ENCODE measurements at regions not wholly inside any gene's neighbourhood (a gene's known extent, or its start where the extent isn't known, plus 50 kb on each side); places are given as distances from the start of the nearest gene placed in this dataset.

DNA sequence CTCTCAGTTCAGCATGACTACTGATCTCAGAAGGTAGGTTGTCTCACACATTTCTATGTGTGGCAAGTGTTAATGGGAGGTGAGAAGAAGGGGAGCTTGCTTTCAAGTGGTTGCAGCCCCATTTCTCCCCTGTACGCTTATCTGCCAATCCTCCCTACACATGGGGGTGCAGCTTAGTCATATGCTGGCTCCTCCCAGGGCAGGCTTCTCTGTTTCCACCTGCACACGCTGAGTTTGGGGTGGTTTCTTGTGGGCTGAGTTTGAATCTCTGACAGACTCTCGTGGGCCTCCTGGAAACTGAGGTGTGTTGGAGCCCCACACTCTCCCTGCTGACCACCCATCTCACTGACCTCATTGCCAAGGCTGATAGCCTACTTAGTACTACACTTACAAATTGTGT lies 435.8 kb upstream of the MTPN start:
- no peak for DNase-seq (ENCODE audit: low read depth)
- TF ChIP-seq, protein P1, sequence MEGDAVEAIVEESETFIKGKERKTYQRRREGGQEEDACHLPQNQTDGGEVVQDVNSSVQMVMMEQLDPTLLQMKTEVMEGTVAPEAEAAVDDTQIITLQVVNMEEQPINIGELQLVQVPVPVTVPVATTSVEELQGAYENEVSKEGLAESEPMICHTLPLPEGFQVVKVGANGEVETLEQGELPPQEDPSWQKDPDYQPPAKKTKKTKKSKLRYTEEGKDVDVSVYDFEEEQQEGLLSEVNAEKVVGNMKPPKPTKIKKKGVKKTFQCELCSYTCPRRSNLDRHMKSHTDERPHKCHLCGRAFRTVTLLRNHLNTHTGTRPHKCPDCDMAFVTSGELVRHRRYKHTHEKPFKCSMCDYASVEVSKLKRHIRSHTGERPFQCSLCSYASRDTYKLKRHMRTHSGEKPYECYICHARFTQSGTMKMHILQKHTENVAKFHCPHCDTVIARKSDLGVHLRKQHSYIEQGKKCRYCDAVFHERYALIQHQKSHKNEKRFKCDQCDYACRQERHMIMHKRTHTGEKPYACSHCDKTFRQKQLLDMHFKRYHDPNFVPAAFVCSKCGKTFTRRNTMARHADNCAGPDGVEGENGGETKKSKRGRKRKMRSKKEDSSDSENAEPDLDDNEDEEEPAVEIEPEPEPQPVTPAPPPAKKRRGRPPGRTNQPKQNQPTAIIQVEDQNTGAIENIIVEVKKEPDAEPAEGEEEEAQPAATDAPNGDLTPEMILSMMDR (IDR thresholded peaks at IDR 0.05; ENCODE audit: low read depth, low read length, missing control alignments), result no peak
- no peak overlapping the region for H3K4me3 ChIP-seq (ENCODE audit: low read depth, low read length)

DNA sequence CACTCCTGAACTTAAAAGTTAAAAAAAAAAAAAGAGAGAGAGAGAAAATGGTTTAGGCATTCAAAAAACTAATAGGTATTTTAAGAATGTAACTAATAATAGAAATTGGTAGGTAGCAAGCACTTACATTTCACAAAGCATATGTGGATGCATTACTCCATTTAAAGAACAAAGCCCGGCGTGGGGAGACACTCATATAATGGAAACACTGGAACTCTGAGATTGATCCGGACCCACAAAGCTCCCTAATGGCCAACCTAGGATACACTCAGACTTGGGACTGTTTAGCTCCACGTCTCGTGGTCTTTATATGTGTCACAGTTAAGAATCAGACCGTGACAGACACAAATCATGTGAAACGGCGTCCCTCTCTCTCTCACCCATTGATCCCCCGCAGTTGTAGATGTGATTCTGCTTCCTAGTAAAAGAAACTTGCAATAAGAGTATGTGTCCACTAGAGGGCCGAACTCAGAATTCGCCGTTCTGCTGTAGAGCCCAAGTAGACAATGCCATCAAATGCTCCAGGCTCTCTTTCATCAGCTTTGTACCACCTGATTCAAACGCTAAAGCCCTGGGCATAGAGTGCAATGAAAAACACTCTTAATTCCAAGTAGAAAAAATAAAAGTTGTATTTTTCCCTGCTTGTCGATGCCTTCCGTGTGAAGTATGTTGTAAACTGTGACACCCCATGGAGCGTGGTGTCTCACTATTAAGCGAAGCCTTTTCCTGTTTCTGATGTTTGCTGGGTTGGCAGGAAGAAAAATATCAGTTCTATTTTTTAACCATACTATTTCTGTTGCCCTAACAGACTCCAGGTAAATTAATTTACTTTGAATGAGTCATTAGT lies 429.0 kb upstream of the MTPN start:
- DNase-seq (ENCODE audit: low read depth), result peak; percentile 21
- H3K4me3 ChIP-seq (ENCODE audit: low read depth, low read length), result no peak overlapping the region
- TF ChIP-seq, protein P1 (IDR thresholded peaks at IDR 0.05; ENCODE audit: low read depth, low read length, missing control alignments), result peak; percentile 89

DNA sequence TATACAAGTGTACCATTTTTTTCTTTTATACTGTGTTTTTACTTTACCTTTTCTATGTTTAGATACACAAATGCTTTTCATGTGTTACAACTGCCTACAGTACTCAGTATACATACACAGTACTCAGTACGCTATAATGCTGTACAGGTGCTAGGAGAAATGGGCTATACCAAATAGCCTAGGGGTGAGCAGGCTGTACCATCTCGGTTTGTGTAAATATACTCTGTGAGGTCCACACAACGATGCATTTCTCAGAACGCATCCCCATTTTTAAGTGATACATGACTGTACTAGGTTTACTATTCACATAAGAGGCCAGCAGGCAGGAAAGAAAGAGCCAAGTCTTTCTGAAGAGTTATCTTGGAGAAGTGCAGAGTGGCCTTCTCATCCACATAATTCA lies 426.4 kb upstream of the MTPN start:
- no peak overlapping the region for H3K4me3 ChIP-seq (ENCODE audit: low read depth, low read length)

DNA sequence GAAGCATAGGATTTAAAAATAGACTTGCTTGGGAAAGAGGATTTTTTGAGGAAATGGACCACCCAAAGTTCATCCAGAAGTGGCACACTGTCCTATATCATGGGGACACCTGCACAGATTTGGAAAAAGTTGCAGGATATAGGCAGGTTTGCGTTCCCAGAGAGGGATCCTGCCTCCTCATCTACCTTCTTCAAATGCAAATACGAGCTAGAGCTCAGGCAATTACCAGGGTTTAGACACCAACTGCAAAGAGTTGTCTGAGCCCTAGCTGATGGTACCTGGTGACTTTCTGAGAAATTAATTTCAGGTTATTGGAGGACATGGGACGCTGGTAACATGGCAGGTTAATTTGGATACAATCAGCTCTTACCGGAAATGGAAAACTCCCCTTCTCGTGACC lies 423.7 kb upstream of the MTPN start:
- no peak for DNase-seq (ENCODE audit: low read depth)
- no peak overlapping the region for H3K4me3 ChIP-seq (ENCODE audit: low read depth, low read length)
- TF ChIP-seq, protein P1 (IDR thresholded peaks at IDR 0.05; ENCODE audit: low read depth, low read length, missing control alignments), result no peak

More for the DNA sequence above, 426.4 kb upstream of the MTPN start:
- DNase-seq (ENCODE audit: low read depth), result no peak
- TF ChIP-seq, protein P1 (IDR thresholded peaks at IDR 0.05; ENCODE audit: low read depth, low read length, missing control alignments), result no peak

DNA sequence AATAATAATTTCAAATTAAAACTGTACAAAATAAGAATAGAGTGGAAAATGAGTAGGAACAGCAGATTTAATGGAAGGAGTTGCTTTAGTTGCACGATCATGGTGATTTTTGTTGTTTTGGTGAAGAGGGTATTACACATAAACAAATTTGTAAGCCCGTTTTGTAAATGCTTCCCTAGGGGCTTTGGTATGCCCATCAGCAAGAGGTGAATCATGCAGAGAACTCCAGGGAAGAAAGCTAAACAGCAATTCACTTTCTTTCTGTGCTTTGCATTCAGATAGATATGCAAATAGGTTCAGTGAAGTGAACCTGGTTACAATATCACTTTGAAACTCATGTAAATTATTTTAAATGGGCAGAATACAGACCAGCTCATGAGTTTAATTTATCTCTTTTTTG lies 422.2 kb upstream of the MTPN start:
- no peak for DNase-seq (ENCODE audit: low read depth)
- H3K4me3 ChIP-seq (ENCODE audit: low read depth, low read length), result no peak overlapping the region
- TF ChIP-seq, protein P1 (IDR thresholded peaks at IDR 0.05; ENCODE audit: low read depth, low read length, missing control alignments), result no peak

DNA sequence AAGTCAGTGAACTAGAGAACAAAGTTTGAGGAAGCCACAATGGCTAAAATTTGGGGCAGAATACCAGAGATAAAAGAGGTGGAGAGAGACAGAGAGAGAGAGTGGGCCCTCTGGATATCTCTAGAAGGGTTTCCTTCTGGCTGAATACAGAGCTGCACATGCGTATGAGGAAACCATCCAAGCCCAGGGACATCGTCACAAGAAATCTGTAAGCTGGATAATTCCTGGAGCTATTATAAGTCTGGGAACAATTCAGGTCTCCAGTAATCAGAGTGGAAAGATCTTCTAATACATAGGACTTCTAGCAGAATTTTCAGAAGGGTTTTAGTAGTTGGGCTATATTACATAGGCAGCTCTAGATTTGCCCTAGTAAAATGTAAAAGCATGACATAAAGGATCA lies 415.7 kb upstream of the MTPN start:
- no peak for DNase-seq (ENCODE audit: low read depth)
- TF ChIP-seq, protein P1 (IDR thresholded peaks at IDR 0.05; ENCODE audit: low read depth, low read length, missing control alignments), result no peak
- no peak overlapping the region for H3K4me3 ChIP-seq (ENCODE audit: low read depth, low read length)

DNA sequence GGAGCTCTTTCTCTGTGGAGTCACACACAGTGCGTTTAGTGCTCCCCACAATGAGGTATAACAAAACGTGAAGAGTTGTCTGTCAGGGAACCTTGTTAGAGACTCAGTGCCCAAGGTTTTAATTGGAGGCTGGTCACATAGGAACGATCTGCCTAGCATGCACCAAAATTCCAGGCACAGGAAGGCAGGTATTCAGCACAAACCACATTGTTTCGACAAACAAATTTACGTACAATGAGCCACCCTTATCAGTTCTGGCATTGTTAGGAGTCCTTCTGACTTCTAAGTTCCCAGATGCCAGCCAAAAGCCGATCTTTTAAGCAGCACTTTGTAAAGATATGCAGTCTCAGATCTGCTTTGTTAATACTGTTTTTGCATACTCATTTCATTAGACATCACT lies 414.2 kb upstream of the MTPN start:
- no peak overlapping the region for H3K4me3 ChIP-seq (ENCODE audit: low read depth, low read length)
- DNase-seq (ENCODE audit: low read depth), result no peak
- TF ChIP-seq, protein P1 (IDR thresholded peaks at IDR 0.05; ENCODE audit: low read depth, low read length, missing control alignments), result no peak

All from GM12864 (cell line).